ENCODE measurements at regions not wholly inside any gene's neighbourhood (a gene's known extent, or its start where the extent isn't known, plus 50 kb on each side); places are given as distances from the start of the nearest gene placed in this dataset.

DNA sequence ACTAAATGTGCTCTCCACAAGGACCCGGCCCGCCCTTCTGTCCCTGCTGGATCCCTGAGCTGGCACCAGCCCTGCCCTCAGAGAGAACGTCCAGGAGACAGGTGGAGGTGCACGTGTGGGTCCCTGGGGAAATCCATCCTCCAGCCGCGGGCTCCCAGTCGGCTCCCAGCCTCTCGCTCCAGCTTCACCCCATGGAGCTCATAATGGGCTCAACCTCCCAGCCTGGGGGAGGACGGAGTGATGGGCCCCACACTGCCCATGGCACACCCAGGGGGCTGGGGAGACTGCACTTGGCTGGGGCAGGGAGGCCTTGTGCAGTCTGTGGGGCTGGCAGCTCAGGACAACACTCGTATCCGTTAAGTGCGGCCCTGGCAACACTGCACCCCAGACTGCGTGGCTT, 250.5 kb downstream of the TMEM121 start:
- H3K4me3 ChIP-seq = no peak overlapping the region

DNA sequence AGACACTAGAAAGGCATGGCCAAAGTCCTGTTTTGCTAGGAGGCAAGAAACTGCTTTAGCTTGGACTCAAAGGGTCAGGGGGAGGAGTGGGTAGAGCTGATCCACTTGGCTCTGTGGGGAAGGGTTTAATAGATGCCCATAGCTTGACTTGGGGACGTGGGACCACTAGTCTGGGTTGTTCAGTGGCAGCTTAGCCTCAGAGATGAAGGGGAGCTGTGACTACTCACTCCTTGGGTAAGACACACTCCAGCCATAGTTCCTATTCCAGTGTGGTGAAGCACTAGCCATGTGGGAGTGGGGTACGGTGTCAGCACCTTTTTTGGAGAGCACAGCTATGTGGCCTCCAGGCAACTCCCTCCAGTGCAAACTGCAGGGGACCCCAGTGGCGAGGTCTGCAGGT, 257.3 kb downstream of the TMEM121 start:
- H3K27me3 ChIP-seq = peaks cover 0 to 4% (median 0%) of the 10 kb centered on the region in 9 donors
- TF ChIP-seq, protein P1, sequence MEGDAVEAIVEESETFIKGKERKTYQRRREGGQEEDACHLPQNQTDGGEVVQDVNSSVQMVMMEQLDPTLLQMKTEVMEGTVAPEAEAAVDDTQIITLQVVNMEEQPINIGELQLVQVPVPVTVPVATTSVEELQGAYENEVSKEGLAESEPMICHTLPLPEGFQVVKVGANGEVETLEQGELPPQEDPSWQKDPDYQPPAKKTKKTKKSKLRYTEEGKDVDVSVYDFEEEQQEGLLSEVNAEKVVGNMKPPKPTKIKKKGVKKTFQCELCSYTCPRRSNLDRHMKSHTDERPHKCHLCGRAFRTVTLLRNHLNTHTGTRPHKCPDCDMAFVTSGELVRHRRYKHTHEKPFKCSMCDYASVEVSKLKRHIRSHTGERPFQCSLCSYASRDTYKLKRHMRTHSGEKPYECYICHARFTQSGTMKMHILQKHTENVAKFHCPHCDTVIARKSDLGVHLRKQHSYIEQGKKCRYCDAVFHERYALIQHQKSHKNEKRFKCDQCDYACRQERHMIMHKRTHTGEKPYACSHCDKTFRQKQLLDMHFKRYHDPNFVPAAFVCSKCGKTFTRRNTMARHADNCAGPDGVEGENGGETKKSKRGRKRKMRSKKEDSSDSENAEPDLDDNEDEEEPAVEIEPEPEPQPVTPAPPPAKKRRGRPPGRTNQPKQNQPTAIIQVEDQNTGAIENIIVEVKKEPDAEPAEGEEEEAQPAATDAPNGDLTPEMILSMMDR (IDR thresholded peaks at IDR 0.05) = no peak
- TF ChIP-seq POLR2A (IDR thresholded peaks at IDR 0.05) = no peak

More for the DNA sequence above, 250.5 kb downstream of the TMEM121 start:
- WGBS, 4 donors = 83 to 88% (median 85%) methylated on average over 6 to 13 of the region's 13 CpGs
- ATAC-seq = no peak
- Histone ChIP-seq H3K36me3 (no peaks in the 10 kb centered on the region), H3K4me1 (no peaks in the 10 kb centered on the region), H3K27me3 (no peaks in the 10 kb centered on the region), H3K27ac (no peak overlapping the region), H3K9me3 (peaks cover 0 to 44% (median 30%) of the 10 kb centered on the region in 12 donors)
- DNase-seq = peak in 1 of 5 donors; percentile 49
- no peak for TF ChIP-seq POLR2A (IDR thresholded peaks at IDR 0.05)
- TF ChIP-seq, protein P1 (IDR thresholded peaks at IDR 0.05) = no peak
- intact Hi-C loops (cut with DNase I) = no loop called here

DNA sequence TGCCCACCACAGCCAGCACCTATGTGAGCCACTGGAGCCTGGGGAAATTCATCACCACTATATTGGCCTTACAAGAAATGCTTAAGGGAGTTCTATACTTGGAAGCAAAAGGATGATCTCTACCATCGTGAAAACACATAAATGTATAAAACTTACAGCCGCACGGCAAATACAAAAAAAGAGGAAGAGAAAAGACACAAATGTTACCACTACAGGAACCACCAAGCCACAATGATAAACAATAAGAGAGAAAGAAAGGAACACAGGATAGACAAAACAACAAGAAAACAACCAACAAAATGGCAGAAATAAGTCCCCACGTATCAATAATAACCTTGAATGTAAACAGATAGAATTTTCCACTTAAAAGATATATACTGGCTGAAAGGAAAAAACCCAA, 267.5 kb downstream of the TMEM121 start:
- TF ChIP-seq, protein P1 (IDR thresholded peaks at IDR 0.05) = no peak
- no peak for TF ChIP-seq POLR2A (IDR thresholded peaks at IDR 0.05)
- no peaks in the 10 kb centered on the region for H3K36me3 ChIP-seq
- peaks cover 0 to 16% (median 0%) of the 10 kb centered on the region in 12 donors for H3K9me3 ChIP-seq
- ATAC-seq (no peak), DNase-seq (no peak)
- no peak overlapping the region for H3K4me3 ChIP-seq
- no peak overlapping the region for H3K27ac ChIP-seq
- no peaks in the 10 kb centered on the region for H3K27me3 ChIP-seq
- 79 to 90% (median 84%) methylated on average over 4 of the region's 4 CpGs for WGBS, 4 donors
- no peaks in the 10 kb centered on the region for H3K4me1 ChIP-seq
- intact Hi-C loops (cut with DNase I) = no loop called here

More for the DNA sequence above, 257.3 kb downstream of the TMEM121 start:
- intact Hi-C loops (cut with DNase I) = no loop called here
- no peaks in the 10 kb centered on the region for H3K36me3 ChIP-seq
- no peak overlapping the region for H3K4me3 ChIP-seq
- H3K9me3 ChIP-seq = peaks cover 0 to 47% (median 26%) of the 10 kb centered on the region in 12 donors
- DNase-seq (no peak), ATAC-seq (no peak)
- no peaks in the 10 kb centered on the region for H3K4me1 ChIP-seq
- H3K27ac ChIP-seq = no peak overlapping the region
- WGBS, 4 donors = 44 to 51% (median 50%) methylated on average over 3 of the region's 3 CpGs

DNA sequence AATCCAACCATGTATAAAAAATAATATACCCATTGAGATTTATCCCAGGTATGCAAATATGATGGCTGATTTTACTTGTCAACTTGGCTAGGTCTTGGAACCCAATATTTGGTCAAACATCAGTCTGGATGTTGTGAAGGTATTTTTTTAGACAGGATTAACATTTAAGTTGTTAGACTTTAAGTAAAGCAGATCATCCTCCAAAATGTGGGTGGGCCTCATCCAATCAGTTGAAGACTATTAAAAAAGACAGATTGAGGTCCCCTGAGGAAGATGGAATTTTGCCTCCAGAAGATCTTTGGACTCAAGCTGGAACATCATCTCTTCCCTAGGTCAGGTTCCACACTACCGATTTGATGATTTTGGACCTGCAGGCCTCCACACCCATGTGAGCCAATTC, 271.2 kb downstream of the TMEM121 start:
- H3K27ac ChIP-seq = no peak overlapping the region
- no peak overlapping the region for H3K4me3 ChIP-seq
- no peak for DNase-seq
- TF ChIP-seq, protein P1 (IDR thresholded peaks at IDR 0.05) = no peak
- ATAC-seq = no peak
- WGBS, 4 donors = 73 to 91% (median 86%) methylated on average over 1 of the region's 1 CpG
- H3K9me3 ChIP-seq = peaks cover 0 to 21% (median 0%) of the 10 kb centered on the region in 12 donors
- no peaks in the 10 kb centered on the region for H3K27me3 ChIP-seq
- H3K36me3 ChIP-seq = no peaks in the 10 kb centered on the region
- intact Hi-C loops (cut with DNase I) = no loop called here
- H3K4me1 ChIP-seq = no peaks in the 10 kb centered on the region

All from heart left ventricle (tissue), 16 donors.